ENCODE measurements at regions not wholly inside any gene's neighbourhood (a gene's known extent, or its start where the extent isn't known, plus 50 kb on each side); places are given as distances from the start of the nearest gene placed in this dataset.

- H3K9me2 ChIP-seq (replicated peaks; ENCODE audit: insufficient read depth, low read length): no peaks in the 10 kb centered on the region
Measured at GRCh38 chrX:40189637-40190036, 91.9 kb upstream of the BCOR start.

GRCh38 chrX:40188573-40189417 lies 91.0 kb upstream of the BCOR start:
- Histone ChIP-seq H3K27ac (ENCODE audit: low read depth, low read length) (no peak overlapping the region), H3K4me2 (ENCODE audit: low read depth, low read length, poor library complexity, severe bottlenecking) (no peak overlapping the region), H4K20me1 (ENCODE audit: low read depth, low read length) (no peaks in the 10 kb centered on the region), H3K9me3 (ENCODE audit: insufficient read depth, low read length) (peaks cover 3% of the 10 kb centered on the region; the same call in 1 of the 2 replicates), H3K79me2 (ENCODE audit: insufficient read depth, low read length) (no peaks in the 10 kb centered on the region), H2AFZ (ENCODE audit: low read depth, low read length, severe bottlenecking) (no peak overlapping the region), H3K4me3 (ENCODE audit: insufficient read depth, low read length, poor library complexity, severe bottlenecking) (no peak overlapping the region), H3K36me3 (ENCODE audit: low read length) (no peaks in the 10 kb centered on the region), H3F3A (ENCODE audit: insufficient read depth) (no peaks in the 10 kb centered on the region), H3K9ac (ENCODE audit: low read length) (no peak overlapping the region), H3K27me3 (ENCODE audit: low read length) (no peaks in the 10 kb centered on the region), H3K9me2 (replicated peaks; ENCODE audit: insufficient read depth, low read length) (no peaks in the 10 kb centered on the region)
- no peak for TF ChIP-seq CTCF (IDR thresholded peaks at IDR 0.05; ENCODE audit: insufficient read depth, low read length, poor library complexity, severe bottlenecking)
- TF ChIP-seq EZH2phosphoT487 (conservative IDR thresholded peaks at IDR 0.05; ENCODE audit: low read length): no peak

More at GRCh38 chrX:40189637-40190036, 91.9 kb upstream of the BCOR start:
- H3F3A ChIP-seq (ENCODE audit: insufficient read depth): no peaks in the 10 kb centered on the region
- no peak for TF ChIP-seq CTCF (IDR thresholded peaks at IDR 0.05; ENCODE audit: insufficient read depth, low read length, poor library complexity, severe bottlenecking)
- no peak for TF ChIP-seq EZH2phosphoT487 (conservative IDR thresholded peaks at IDR 0.05; ENCODE audit: low read length)
- H3K4me2 ChIP-seq (ENCODE audit: low read depth, low read length, poor library complexity, severe bottlenecking): no peak overlapping the region
- H3K79me2 ChIP-seq (ENCODE audit: insufficient read depth, low read length): no peaks in the 10 kb centered on the region
- H3K36me3 ChIP-seq (ENCODE audit: low read length): no peaks in the 10 kb centered on the region
- no peaks in the 10 kb centered on the region for H3K27me3 ChIP-seq (ENCODE audit: low read length)
- no peak overlapping the region for H3K4me3 ChIP-seq (ENCODE audit: insufficient read depth, low read length, poor library complexity, severe bottlenecking)
- peaks cover 3% of the 10 kb centered on the region; the same call in 1 of the 2 replicates for H3K9me3 ChIP-seq (ENCODE audit: insufficient read depth, low read length)
- H2AFZ ChIP-seq (ENCODE audit: low read depth, low read length, severe bottlenecking): no peak overlapping the region
- H3K27ac ChIP-seq (ENCODE audit: low read depth, low read length): no peak overlapping the region
- H3K9ac ChIP-seq (ENCODE audit: low read length): no peak overlapping the region
- no peaks in the 10 kb centered on the region for H4K20me1 ChIP-seq (ENCODE audit: low read depth, low read length)

- peaks cover 3% of the 10 kb centered on the region; the same call in 1 of the 2 replicates for H3K9me3 ChIP-seq (ENCODE audit: insufficient read depth, low read length)
- H3K27me3 ChIP-seq (ENCODE audit: low read length): no peaks in the 10 kb centered on the region
- H3K36me3 ChIP-seq (ENCODE audit: low read length): no peaks in the 10 kb centered on the region
- no peak overlapping the region for H3K4me3 ChIP-seq (ENCODE audit: insufficient read depth, low read length, poor library complexity, severe bottlenecking)
- no peaks in the 10 kb centered on the region for H3K9me2 ChIP-seq (replicated peaks; ENCODE audit: insufficient read depth, low read length)
- no peak overlapping the region for H2AFZ ChIP-seq (ENCODE audit: low read depth, low read length, severe bottlenecking)
- no peak overlapping the region for H3K27ac ChIP-seq (ENCODE audit: low read depth, low read length)
- H3K9ac ChIP-seq (ENCODE audit: low read length): no peak overlapping the region
- no peaks in the 10 kb centered on the region for H3K79me2 ChIP-seq (ENCODE audit: insufficient read depth, low read length)
- no peaks in the 10 kb centered on the region for H3F3A ChIP-seq (ENCODE audit: insufficient read depth)
- TF ChIP-seq EZH2phosphoT487 (conservative IDR thresholded peaks at IDR 0.05; ENCODE audit: low read length) (no peak), CTCF (IDR thresholded peaks at IDR 0.05; ENCODE audit: insufficient read depth, low read length, poor library complexity, severe bottlenecking) (no peak)
- no peak overlapping the region for H3K4me2 ChIP-seq (ENCODE audit: low read depth, low read length, poor library complexity, severe bottlenecking)
- H4K20me1 ChIP-seq (ENCODE audit: low read depth, low read length): no peaks in the 10 kb centered on the region
Measured at GRCh38 chrX:40184968-40185367, 87.2 kb upstream of the BCOR start.

All from SU-DHL-6 (cell line).